Small intestine (tissue), 7 donors: ENCODE measurements at regions not wholly inside any gene's neighbourhood (a gene's known extent, or its start where the extent isn't known, plus 50 kb on each side); places are given as distances from the start of the nearest gene placed in this dataset.

Experiments used
- DNase-seq, 2 donors: peaks; one replicate each; pipeline versions ENCODE4 v3.0.0 to v3.0.0-alpha.2; 2013
- FAIRE-seq: peaks from 2 replicates; lab custom pipeline; 2012; peaks lifted over from hg19 to GRCh38; lab: Jason Lieb, UNC
- H3K27ac ChIP-seq, 3 donors: one replicate each; pipeline ENCODE4 v1.5.1; 2013; ENCODE audit warnings: low read length in 2 of 3, mild to moderate bottlenecking in 2 of 3, control low read depth in 1 of 3, inconsistent platforms in 1 of 3, low read depth in 1 of 3, moderate library complexity in 1 of 3
- H3K27me3 ChIP-seq, 3 donors: one replicate each; pipeline ENCODE4 v1.6.1; 2013; ENCODE audit warnings: low read length in 3 of 3, inconsistent platforms in 1 of 3; ENCODE audit not compliant: control insufficient read depth in 3 of 3, insufficient read depth in 3 of 3
- H3K36me3 ChIP-seq, 3 donors: one replicate each; pipeline ENCODE4 v1.6.1; 2013; ENCODE audit warnings: low read length in 3 of 3, inconsistent platforms in 1 of 3, low read depth in 1 of 3, mild to moderate bottlenecking in 1 of 3, moderate library complexity in 1 of 3; ENCODE audit not compliant: control insufficient read depth in 3 of 3, insufficient read depth in 2 of 3
- H3K4me1 ChIP-seq, 3 donors: one replicate each; pipeline ENCODE4 v1.6.1; 2013; ENCODE audit warnings: low read length in 2 of 3, inconsistent platforms in 1 of 3, low read depth in 1 of 3, mild to moderate bottlenecking in 1 of 3, moderate library complexity in 1 of 3; ENCODE audit not compliant: control insufficient read depth in 3 of 3, insufficient read depth in 2 of 3
- H3K4me3 ChIP-seq, 3 donors: one replicate each; pipeline ENCODE4 v1.5.1; 2013; ENCODE audit warnings: low read length in 3 of 3, control low read depth in 1 of 3, inconsistent platforms in 1 of 3, low read depth in 1 of 3, mild to moderate bottlenecking in 1 of 3, moderate library complexity in 1 of 3
- H3K9me3 ChIP-seq, 2 donors: one replicate each; pipeline ENCODE4 v1.6.1; 2013; ENCODE audit warnings: low read depth in 1 of 2, low read length in 1 of 2; ENCODE audit not compliant: control insufficient read depth in 2 of 2, insufficient read depth in 1 of 2
- WGBS, 3 donors: extraction: QIAGEN DNeasy Blood & Tissue Kit; methylation state at CpG; one replicate each; pipeline ENCODE4 v1.1.7; 2013; 5-methylcytosine and 5-hydroxymethylcytosine counted together
- donor health status: healthy with polysubstance abuse.
- donor health status: control.
- donor health status: control.
- donor health status: Bipolar disorder and iron deficiency.
- donor health status: healthy.

DNA sequence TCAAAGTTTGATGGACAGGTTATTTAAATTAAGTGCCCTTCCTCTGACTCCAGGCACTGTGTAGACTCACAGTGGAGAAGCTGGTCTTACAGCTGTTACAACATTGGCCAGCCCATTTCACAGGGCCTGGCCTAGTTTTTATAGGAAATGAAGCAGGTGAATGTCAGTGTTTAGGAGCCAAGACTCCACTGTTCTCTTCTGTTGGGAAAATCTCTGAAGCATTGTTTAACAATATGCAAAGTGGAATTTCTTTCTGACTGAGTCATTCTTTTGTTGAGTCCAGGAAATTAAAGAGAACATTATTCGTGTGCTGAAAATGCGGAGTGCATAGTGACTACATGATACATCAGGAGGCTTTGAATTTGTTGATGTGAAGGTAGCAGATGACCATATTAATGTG is 64.7 kb downstream of the ARRDC4 start:
- FAIRE-seq (no peak), DNase-seq (no peak)
- Histone ChIP-seq H3K9me3 (peaks cover 0 to 7% of the 10 kb centered on the region in 2 donors), H3K4me3 (no peak overlapping the region), H3K36me3 (no peaks in the 10 kb centered on the region), H3K4me1 (no peaks in the 10 kb centered on the region), H3K27me3 (no peaks in the 10 kb centered on the region), H3K27ac (no peak overlapping the region)
- 84 to 94% (median 87%) methylated on average over 2 of the region's 2 CpGs for WGBS, 3 donors

DNA sequence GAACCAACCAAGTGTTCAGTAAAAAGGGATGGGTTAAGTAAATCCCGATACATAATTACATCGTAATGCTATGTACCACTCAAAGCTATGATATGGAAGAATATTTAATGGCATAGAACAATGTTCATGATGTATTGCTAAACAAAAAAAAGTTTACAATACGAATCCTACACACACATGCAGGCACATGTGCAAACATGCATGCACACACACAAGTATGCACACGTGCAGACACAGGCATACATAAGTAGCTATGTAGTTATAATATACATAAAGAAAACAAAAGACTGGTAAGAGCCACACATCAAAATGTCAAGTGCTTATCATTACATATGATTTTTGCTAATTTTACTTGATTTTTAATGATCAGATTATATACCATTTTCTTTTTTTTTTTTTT is 74.2 kb downstream of the ARRDC4 start:
- Histone ChIP-seq H3K36me3 (no peaks in the 10 kb centered on the region), H3K27me3 (no peaks in the 10 kb centered on the region), H3K27ac (no peak overlapping the region), H3K4me1 (no peaks in the 10 kb centered on the region), H3K9me3 (no peaks in the 10 kb centered on the region), H3K4me3 (no peak overlapping the region)
- FAIRE-seq, result no peak
- WGBS, 3 donors, result 69 to 85% (median 79%) methylated on average over 4 of the region's 4 CpGs
- DNase-seq, result no peak

DNA sequence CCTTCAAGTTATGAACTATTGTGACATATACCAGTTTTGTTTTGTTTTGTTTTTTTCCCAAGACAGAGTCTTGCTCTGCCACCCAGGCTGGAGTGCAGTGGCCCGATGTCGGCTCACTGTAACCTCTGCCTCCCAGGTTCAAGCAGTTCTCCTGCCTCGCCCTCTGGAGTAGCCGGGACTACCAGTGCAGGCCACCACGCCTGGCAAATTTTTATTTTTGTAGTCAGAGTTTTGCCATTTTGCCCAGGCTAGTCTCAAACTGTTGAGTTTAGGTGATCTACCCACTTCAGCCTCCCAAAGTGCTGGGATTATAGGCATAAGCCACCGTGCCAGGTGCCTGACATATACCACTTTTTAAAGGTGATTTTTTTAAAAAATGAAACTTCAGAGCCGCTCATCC is 74.6 kb downstream of the ARRDC4 start:
- Histone ChIP-seq H3K4me1 (no peaks in the 10 kb centered on the region), H3K9me3 (no peaks in the 10 kb centered on the region), H3K27ac (no peak overlapping the region), H3K4me3 (no peak overlapping the region), H3K27me3 (no peaks in the 10 kb centered on the region), H3K36me3 (no peaks in the 10 kb centered on the region)
- WGBS, 3 donors, result 74 to 88% (median 85%) methylated on average over 7 of the region's 7 CpGs
- DNase-seq (no peak), FAIRE-seq (no peak)

DNA sequence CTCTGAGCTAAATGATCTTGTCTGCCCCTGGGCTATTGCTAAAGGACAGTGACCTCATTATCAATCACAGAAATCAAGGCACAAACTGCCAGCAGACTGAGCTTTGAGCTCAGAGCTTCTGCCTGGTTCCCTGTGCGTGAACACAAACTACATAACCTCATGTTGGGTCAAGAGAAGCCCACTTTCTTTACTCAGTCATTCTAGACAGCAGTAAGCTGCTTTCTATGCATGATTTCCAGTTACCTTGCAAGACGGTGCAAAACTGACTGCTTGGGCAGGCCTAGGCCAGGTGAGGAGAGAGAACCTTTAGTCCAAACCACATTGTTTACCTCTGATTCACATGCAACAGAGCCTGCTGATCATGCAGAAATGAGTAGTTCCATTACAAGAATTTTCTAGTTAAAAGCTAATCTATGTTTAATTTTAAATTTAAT is 75.1 kb downstream of the ARRDC4 start:
- no peak overlapping the region for H3K4me3 ChIP-seq
- DNase-seq (peak in 1 of 2 donors; percentile 14), FAIRE-seq (no peak)
- H3K27ac ChIP-seq, result no peak overlapping the region
- no peaks in the 10 kb centered on the region for H3K36me3 ChIP-seq
- WGBS, 3 donors, result 60 to 80% (median 74%) methylated on average over 2 of the region's 2 CpGs
- H3K27me3 ChIP-seq, result no peaks in the 10 kb centered on the region
- H3K4me1 ChIP-seq, result no peaks in the 10 kb centered on the region
- H3K9me3 ChIP-seq, result no peaks in the 10 kb centered on the region

DNA sequence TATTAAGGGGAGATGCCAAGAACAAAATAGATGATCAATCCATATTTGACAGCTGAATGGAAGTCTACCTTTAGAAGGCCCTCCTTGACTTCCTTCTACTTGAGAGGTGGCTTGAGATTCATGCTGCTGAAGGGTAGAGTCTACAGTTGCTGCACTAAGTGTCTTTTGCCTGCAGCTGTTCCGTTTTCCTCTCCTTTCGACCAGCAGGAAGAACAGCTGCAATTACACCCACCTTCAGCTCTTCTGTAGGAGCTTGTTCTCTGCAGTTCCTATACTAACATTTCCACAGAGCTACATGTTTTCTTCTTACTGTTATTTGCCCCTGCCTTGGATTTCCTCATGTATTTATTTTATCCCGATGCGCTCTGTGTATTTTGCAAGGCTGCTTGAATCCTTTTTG is 79.1 kb downstream of the ARRDC4 start:
- FAIRE-seq, result no peak
- WGBS, 3 donors, result 71 to 89% (median 85%) methylated on average over 4 of the region's 4 CpGs
- no peaks in the 10 kb centered on the region for H3K9me3 ChIP-seq
- H3K4me1 ChIP-seq, result no peaks in the 10 kb centered on the region
- H3K36me3 ChIP-seq, result no peaks in the 10 kb centered on the region
- H3K27ac ChIP-seq, result no peak overlapping the region
- H3K27me3 ChIP-seq, result no peaks in the 10 kb centered on the region
- DNase-seq, result no peak
- no peak overlapping the region for H3K4me3 ChIP-seq

DNA sequence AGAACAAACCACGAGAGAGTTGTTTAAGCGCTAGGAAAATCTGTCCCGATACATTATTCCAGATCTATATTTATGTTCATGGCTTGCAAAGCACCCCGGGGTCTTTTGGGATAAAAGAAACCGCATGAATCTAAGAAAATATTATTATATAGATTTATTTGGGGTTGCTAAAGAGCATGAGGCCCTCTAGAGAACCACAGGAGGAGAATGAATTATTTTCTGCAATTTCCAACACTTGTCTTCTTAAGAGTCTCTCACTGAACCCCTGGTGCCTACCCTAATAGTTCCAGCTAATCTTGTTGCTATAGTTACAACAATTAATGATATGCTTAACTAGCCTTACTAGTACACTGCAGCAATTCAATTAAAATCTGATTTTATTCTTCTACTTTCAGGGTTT is 79.6 kb downstream of the ARRDC4 start:
- no peaks in the 10 kb centered on the region for H3K27me3 ChIP-seq
- H3K36me3 ChIP-seq, result no peaks in the 10 kb centered on the region
- H3K4me3 ChIP-seq, result no peak overlapping the region
- no peaks in the 10 kb centered on the region for H3K4me1 ChIP-seq
- no peaks in the 10 kb centered on the region for H3K9me3 ChIP-seq
- DNase-seq, result no peak
- WGBS, 3 donors, result 86 to 93% (median 87%) methylated on average over 5 of the region's 5 CpGs
- no peak overlapping the region for H3K27ac ChIP-seq
- FAIRE-seq, result no peak

DNA sequence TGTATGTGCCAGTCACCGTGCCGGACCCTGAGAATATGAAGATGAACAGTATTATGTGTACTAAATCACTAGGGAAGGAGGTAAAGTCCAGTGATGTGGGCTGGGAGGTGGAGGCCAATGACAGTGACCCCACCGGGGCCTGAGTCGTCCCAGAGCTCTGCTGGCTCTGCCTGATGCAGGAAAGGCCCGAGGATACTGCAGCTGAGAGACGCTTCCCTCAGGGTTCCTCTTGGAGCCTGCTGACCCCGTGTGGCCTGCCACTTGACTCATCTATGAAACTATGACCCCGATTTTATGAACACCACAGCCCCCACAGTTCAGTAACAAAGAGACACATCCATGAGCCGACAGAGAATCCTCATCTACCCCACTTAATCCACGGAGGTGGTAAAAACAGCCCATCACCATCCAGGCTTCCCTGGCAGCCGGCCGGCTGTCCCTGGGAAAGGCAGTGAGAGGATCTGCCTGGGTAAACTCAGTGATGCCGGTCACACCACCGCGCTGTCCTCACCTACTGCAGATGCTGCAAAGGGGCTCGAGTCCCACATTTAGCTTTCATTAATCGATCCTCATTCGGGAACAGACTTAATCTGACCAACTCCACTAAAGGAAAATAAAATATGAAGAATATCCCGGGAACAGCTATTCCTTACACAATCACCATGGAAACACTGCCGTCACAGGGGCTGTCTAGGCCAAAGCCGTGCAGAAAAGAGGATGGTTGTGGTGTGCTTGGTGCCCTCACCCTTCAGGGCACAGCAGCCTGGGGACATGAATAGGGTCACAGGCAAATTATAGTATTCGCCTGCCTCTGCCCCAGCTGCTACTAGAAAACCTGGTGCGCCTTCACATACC is 82.9 kb downstream of the ARRDC4 start:
- H3K27ac ChIP-seq, result no peak overlapping the region
- no peaks in the 10 kb centered on the region for H3K9me3 ChIP-seq
- no peaks in the 10 kb centered on the region for H3K4me1 ChIP-seq
- FAIRE-seq (no peak), DNase-seq (peak in 1 of 2 donors; percentile 4)
- H3K4me3 ChIP-seq, result no peak overlapping the region
- H3K36me3 ChIP-seq, result no peaks in the 10 kb centered on the region
- H3K27me3 ChIP-seq, result no peaks in the 10 kb centered on the region
- 74 to 82% (median 78%) methylated on average over 23 of the region's 23 CpGs for WGBS, 3 donors

DNA sequence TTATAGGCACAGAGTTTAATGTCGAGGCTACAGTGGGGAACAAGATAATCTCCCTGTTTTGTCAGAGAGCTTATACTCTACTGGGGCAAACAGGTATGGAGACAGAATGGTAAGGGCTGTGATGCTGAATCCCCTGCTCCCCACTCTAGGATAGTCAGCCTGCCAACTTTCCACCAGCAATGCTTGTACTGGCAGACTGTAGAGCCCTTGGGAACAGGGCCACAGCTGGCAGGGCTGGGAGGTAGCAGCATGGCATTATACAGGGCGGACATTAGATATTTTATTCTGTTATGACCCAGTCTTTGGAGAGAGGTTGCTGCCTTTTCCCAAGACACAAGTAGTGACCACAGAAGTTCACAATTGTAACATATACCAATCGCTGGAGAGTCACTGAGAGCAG is 91.2 kb downstream of the ARRDC4 start:
- no peak for DNase-seq
- Histone ChIP-seq H3K4me3 (no peak overlapping the region), H3K36me3 (no peaks in the 10 kb centered on the region), H3K9me3 (no peaks in the 10 kb centered on the region), H3K27ac (no peak overlapping the region), H3K27me3 (no peaks in the 10 kb centered on the region), H3K4me1 (no peaks in the 10 kb centered on the region)
- WGBS, 3 donors, result 71 to 81% (median 78%) methylated on average over 3 of the region's 3 CpGs
- no peak for FAIRE-seq

DNA sequence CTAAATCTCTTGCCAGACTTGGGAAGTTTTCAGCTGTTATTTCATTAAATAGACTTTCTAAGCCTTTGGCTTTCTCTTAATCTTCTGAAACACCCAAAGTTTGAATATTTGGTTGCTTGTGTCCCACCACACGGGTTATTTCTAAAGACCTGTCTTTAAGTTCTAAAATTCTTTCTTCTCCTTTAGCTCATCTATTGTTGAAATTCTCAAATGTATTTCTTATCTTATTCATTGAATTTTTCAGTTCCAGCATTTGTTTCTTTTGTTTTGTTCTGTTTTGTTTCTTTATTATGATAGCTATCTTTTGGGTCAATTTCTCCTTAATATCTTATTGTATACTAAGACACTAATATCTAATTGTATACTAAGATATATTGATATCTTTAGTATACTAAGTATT is 97.0 kb downstream of the ARRDC4 start:
- Histone ChIP-seq H3K4me1 (no peaks in the 10 kb centered on the region), H3K36me3 (no peaks in the 10 kb centered on the region), H3K27ac (no peak overlapping the region), H3K27me3 (no peaks in the 10 kb centered on the region), H3K4me3 (no peak overlapping the region), H3K9me3 (peaks cover 0 to 5% of the 10 kb centered on the region in 2 donors)
- DNase-seq (no peak), FAIRE-seq (no peak)
- 75 to 97% (median 84%) methylated on average over 1 of the region's 1 CpG for WGBS, 3 donors
